Mucosa of descending colon (tissue), 3 donors: ENCODE measurements at regions not wholly inside any gene's neighbourhood (a gene's known extent, or its start where the extent isn't known, plus 50 kb on each side); places are given as distances from the start of the nearest gene placed in this dataset.

Experiments used
- ATAC-seq: fragments of 200-7000 bp; cut with Tn5 transposase; one replicate; pipeline ENCODE4 v1.9.1; 2020; ENCODE audit warnings: mild to moderate bottlenecking, moderate library complexity
- DNase-seq, 3 donors: peaks; one replicate each; pipeline ENCODE4 v3.0.0-alpha.2; 2020
- H3K36me3 ChIP-seq: fragments of 200-600 bp; one replicate; pipeline ENCODE4 v1.8.0; 2021; ENCODE audit warnings: low read depth, mild to moderate bottlenecking
- H3K4me1 ChIP-seq: fragments of 200-600 bp; one replicate; pipeline ENCODE4 v1.8.0; 2021; ENCODE audit warnings: low read depth, mild to moderate bottlenecking
- H3K4me3 ChIP-seq: fragments of 200-600 bp; one replicate; pipeline ENCODE4 v1.8.0; 2021; ENCODE audit warnings: mild to moderate bottlenecking
- H3K9me3 ChIP-seq: fragments of 200-600 bp; one replicate; pipeline ENCODE4 v1.8.0; 2021; ENCODE audit warnings: mild to moderate bottlenecking
- intact Hi-C, 2 donors: fragments of 100-400 bp; cut with DNase I in 1 of 2; cut with micrococcal nuclease in 1 of 2; formaldehyde crosslinking; loops; one replicate each; pipeline versions ENCODE4 v1.11.0 to v1.11.1; 2022; cut with DNase I, micrococcal nuclease
- TF ChIP-seq, protein P1 (sequence below): fragments of 200-600 bp; IDR thresholded peaks from one replicate; pipeline ENCODE4 v1.8.0; 2022; ENCODE audit warnings: antibody characterized with exemption, mild to moderate bottlenecking
- donor health status: DM: no; HTN: no; CAD: no; lungs with moderate emphysema.
- donor health status: DM: no; HTN: no; CAD: no.
- donor health status: DM: no; HTN: yes; CAD: no.

DNA sequence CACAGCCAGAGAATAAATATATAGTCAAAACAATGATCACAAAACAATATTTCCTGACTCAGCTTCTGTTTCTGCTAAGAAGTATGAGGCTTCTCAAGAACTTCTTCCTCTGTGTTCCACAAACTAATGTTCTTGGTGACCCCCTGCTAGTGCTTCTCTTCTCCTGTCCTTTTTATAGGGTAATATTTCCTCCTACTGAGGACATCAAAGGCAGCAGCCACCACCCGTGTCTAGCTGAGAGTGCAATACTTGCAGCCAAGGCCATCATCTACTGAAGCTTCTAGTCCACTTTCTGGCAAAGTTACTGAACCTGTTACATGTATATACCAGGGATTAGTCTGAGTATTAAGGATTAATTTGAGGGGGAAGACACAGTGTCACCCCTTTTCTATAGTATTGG lies 83.7 kb upstream of the SLC12A2 start:
- intact Hi-C loops, result no loop called here
- H3K4me3 ChIP-seq, result no peak overlapping the region
- TF ChIP-seq, protein P1, sequence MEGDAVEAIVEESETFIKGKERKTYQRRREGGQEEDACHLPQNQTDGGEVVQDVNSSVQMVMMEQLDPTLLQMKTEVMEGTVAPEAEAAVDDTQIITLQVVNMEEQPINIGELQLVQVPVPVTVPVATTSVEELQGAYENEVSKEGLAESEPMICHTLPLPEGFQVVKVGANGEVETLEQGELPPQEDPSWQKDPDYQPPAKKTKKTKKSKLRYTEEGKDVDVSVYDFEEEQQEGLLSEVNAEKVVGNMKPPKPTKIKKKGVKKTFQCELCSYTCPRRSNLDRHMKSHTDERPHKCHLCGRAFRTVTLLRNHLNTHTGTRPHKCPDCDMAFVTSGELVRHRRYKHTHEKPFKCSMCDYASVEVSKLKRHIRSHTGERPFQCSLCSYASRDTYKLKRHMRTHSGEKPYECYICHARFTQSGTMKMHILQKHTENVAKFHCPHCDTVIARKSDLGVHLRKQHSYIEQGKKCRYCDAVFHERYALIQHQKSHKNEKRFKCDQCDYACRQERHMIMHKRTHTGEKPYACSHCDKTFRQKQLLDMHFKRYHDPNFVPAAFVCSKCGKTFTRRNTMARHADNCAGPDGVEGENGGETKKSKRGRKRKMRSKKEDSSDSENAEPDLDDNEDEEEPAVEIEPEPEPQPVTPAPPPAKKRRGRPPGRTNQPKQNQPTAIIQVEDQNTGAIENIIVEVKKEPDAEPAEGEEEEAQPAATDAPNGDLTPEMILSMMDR, result no peak
- ATAC-seq (no peak), DNase-seq (no peak)
- no peaks in the 10 kb centered on the region for H3K4me1 ChIP-seq
- H3K9me3 ChIP-seq, result no peaks in the 10 kb centered on the region
- no peaks in the 10 kb centered on the region for H3K36me3 ChIP-seq

DNA sequence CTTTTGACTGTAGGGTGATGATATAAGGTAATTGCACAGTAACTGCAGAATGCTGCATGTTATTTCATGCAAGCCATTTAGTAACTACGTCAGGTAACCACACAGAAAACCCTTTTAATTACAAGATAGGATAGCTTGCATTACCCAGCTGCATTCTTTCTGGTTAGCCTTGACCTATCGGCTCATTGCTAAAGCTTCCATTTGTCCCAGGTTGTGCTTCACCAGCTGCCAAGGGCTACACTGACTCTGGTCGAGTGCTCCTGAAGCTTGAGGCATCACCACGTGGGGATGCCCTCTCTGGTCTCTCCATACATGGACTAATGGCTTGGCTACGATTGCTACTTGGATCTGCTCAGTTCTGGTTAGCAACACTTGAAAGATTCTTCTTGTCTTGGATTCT lies 81.1 kb upstream of the SLC12A2 start:
- intact Hi-C loops, result no loop called here
- Histone ChIP-seq H3K36me3 (no peaks in the 10 kb centered on the region), H3K4me1 (no peaks in the 10 kb centered on the region), H3K9me3 (no peaks in the 10 kb centered on the region), H3K4me3 (no peak overlapping the region)
- no peak for ATAC-seq
- TF ChIP-seq, protein P1, result no peak
- DNase-seq, result no peak

DNA sequence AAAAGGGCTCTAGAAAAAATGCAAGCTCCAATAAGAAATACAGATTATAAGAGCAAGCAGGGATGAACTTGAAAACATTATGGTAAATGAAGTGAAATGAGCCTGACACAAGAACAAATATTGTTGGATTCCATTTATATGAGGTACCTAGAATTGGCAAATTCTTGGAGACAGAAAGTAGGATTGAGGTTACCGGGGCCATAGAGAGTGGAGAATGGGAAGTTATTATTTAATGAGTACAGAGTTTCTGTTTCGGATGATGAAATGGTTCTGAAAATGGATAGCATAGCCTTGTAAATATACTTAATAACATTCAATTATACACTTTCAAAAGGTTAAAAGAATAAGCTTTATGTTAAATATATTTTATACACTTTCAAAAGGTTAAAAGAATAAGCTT lies 75.6 kb upstream of the SLC12A2 start:
- TF ChIP-seq, protein P1, result no peak
- no peaks in the 10 kb centered on the region for H3K36me3 ChIP-seq
- no peaks in the 10 kb centered on the region for H3K4me1 ChIP-seq
- H3K9me3 ChIP-seq, result no peaks in the 10 kb centered on the region
- DNase-seq (no peak), ATAC-seq (no peak)
- intact Hi-C loops, result no loop called here
- H3K4me3 ChIP-seq, result no peak overlapping the region

DNA sequence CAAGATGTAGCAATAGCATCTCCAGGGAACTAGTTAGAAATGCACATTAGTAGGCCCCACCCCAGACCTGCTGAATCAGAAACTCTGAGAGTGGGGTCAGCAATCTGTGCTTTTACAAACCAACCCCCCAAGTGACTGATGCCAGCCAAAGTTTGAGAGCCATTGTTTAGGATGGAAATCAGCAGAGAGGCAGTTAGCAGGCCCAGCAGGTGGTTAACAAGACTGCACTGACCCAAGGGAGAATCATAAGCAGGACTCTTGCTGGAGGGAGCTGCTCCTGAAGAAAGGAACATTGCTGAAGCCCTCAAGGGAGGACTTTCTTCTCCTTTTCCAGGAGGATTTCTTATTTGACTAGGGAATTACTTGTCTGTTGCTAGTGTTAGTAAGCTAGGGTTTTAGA lies 74.2 kb upstream of the SLC12A2 start:
- Histone ChIP-seq H3K4me1 (no peaks in the 10 kb centered on the region), H3K9me3 (no peaks in the 10 kb centered on the region), H3K36me3 (no peaks in the 10 kb centered on the region), H3K4me3 (no peak overlapping the region)
- DNase-seq (no peak), ATAC-seq (no peak)
- TF ChIP-seq, protein P1, result no peak
- intact Hi-C loops, result no loop called here

DNA sequence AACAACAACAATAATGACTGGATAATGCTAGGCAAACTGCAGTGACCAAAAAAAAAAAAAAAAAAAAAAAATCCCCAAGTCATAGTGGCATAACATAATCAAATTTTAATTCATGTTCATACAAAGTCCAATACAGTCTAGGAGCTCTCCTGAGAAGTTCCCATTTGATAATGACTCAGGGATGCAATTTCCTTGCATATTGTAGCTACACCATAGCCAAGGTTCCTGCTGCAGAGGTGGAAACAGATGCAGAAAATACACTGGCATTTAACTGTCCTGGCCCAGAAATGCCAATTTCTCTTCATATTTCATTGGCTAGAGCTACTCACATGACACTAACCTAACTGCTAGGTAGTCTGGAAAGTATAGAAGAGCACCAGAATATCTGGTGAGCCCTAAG lies 72.2 kb upstream of the SLC12A2 start:
- H3K4me1 ChIP-seq, result no peaks in the 10 kb centered on the region
- DNase-seq, result no peak
- no peak overlapping the region for H3K4me3 ChIP-seq
- intact Hi-C loops, result no loop called here
- H3K9me3 ChIP-seq, result no peaks in the 10 kb centered on the region
- ATAC-seq, result no peak
- TF ChIP-seq, protein P1, result no peak
- H3K36me3 ChIP-seq, result no peaks in the 10 kb centered on the region

DNA sequence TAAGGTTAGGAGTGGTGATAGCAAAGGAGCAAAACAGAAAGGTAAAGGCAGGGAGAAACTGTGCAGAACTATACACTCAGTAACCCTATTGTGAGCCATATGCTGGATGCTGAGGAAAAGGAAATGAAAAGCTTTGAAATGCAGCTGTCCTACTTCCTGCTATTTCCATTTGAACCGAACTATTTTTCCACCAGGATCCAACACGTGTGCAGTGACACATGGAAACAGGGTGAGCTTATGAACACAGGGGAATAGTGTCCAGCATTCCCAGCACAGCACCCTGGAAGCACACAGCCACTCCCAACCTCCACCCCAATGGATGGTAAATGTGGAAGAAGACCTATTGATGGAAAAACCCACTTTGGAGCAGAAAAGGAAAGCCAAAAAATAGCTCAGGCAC lies 69.0 kb upstream of the SLC12A2 start:
- no peak for DNase-seq
- intact Hi-C loops, result no loop called here
- ATAC-seq, result peak; percentile 49
- TF ChIP-seq, protein P1, result no peak
- H3K36me3 ChIP-seq, result no peaks in the 10 kb centered on the region
- H3K4me1 ChIP-seq, result no peaks in the 10 kb centered on the region
- H3K4me3 ChIP-seq, result no peak overlapping the region
- no peaks in the 10 kb centered on the region for H3K9me3 ChIP-seq
